Lung microvascular endothelial cell (primary cell): ENCODE measurements at regions not wholly inside any gene's neighbourhood (a gene's known extent, or its start where the extent isn't known, plus 50 kb on each side); places are given as distances from the start of the nearest gene placed in this dataset.
"Not testable (repeated sequence)": the region's sequence is repeated elsewhere in the genome, so short reads cannot be mapped to it uniquely, and the experiment has no call there.

Experiments
- DNase-seq, 2 donors: peaks; one replicate each; pipeline versions ENCODE4 v3.0.0 to v3.0.0-alpha.2; 2010; ENCODE audit warnings: low read depth in 2 of 2

DNA sequence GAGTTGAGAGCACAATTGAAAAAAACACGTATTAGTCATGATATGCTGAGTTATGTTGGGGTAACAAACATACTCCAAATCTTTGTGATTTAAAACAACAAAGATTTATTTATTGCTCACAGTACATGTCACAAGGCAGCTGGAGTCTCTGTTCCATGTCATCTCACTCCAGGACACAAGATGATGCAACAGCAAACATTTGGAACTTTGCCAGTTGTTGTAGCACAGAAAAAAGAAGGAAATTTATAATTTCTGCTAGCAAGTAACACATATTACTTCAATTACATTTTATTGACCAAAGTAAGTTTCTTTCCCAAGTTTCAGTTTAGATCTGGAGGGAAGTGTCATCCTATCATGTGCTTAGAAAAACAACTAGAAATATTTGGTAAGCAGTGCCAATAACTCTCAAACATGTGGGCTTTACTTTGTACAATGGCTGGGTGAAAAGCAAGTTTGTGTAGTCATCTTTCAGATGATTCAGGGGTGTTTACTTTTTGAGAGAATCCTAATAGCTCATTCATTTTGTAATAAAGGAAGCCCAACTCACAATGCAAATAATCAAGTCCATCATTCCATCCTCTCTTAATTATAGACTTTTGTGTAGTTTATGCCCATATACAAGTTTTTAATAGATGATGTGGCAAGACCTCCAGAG, 452.3 kb downstream of the ZIC3 start:
- DNase-seq = no peak

DNA sequence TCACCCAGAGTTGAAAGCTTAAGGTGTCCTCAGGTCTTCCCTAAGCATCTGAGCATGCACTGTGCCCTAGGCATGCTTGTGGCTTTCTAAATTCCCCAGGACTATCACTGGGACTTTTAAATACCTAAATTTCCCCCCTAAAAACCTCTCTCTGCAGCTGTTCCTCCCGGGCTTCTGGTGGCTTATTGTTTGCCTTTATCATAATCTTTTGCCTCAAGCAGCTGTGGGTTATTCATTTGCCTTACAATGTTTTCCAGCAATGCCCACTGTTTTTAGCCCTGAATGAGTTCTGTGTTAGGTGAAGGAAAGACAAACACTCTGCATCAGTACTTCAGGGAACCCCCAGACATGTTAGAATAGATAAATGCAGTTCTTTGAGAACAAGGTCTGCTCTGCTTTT, 455.0 kb downstream of the ZIC3 start:
- DNase-seq = no peak

DNA sequence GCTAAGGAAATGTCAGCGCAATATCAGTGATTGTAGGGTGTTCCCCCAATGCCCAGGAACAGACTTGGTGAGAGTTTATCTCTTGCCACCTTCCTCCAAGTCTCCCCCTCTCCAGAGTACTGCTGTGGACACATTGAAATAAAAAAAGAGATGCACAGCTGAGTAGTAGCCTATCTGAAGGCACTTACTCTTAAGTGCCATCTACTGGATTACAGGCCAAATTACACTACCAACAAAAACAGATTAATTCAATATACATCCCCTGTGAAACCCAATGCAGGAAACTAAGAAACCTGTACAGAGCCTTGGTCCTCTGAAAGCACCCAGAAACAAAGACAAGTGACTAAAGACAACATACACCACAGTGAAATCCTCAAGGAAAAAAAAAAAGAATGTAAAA, 460.3 kb downstream of the ZIC3 start:
- DNase-seq = peak; percentile 2 to 20

DNA sequence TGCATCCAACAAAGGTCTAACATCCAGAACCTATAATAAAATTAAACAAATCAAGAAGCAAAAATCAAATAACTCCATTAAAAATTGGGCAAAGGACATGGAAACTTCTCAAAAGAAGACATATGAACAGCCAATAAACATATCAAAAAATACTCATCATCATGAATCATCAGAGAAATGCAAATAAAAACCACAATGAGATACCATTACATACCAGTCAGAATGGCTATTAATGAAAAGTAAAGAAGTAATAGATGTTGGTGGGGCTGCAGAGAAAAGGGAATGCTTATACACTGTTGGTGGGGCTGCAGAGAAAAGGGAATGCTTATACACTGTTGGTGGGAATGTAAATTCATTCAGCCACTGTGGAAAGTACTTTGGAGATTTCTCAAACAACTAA, 465.8 kb downstream of the ZIC3 start:
- no peak for DNase-seq

DNA sequence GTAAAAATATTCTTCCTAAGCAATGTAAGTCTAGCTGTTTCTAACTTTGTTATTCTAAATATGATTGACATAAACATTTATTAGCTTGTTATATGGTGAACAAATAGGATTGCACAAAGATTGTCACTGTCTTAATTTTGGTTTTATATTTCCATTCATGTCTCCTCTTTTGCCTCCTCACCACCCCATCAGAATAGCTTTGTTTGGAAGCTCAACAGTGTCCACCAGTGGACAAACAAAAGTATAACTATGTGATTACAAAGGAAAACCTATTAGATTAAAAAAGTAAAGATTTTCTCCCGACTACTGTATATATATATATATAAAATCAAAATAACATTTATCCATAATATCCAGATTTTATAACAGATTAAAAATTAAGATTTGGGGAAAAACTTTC, 468.2 kb downstream of the ZIC3 start:
- peak in 1 of 2 donors; percentile 1 for DNase-seq

DNA sequence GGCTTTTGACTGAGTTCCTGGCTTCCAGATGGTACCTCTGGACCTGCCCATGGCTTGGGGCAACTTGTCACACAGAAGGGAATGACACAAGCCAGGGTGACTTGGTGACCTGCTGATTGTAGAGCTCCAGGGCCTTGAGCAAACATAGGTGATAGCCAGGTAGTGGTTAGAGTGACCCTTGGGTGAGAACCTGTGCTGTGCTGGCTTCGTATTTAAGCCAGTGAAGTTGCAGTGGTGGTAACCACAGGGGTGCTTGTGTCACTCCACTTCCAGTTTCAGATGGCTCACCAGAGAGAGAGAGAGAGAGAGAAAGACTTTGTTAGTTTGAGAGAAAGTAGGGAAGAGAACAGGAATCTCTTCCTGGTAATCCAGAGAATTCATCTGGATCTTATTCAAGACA, 471.6 kb downstream of the ZIC3 start:
- DNase-seq = no peak

DNA sequence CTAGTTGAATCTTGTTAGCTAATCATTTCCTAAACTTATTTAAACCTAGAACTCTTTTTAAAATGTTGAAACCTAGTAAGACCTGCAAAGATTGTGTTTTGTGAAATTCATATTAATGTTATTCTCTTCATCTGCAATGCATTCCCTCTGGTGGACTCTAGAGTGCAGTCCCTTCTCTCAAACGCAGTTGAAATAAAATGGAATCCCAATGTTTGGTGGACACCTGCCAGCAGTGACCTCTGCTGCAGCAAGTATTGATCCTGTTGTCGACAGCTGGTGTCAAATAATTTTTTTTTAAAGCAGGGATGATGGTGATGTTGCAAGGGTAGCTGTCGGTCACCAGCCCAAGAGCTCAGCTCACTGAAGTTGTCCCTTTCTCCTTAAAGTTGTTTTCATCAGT, 492.0 kb downstream of the ZIC3 start:
- no peak for DNase-seq

DNA sequence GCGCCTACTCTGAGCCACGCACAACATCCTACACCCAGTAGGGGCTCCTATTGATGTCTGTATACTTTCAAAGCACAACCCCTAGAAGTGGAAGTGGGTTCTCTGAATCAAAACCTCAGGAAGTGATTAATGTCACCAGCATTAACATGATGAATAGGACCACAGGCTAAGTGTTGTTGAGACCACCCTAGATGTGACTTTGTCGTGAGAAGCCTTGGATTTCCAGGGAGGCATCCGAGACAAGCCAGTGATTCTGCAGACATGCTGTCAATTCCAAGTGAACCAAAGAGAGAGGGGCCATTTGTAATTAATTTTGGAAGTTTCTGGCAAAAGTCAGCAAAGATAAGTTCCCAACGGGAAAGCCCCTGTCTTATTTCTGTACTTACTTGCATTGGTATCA, 493.0 kb downstream of the ZIC3 start:
- no peak for DNase-seq

DNA sequence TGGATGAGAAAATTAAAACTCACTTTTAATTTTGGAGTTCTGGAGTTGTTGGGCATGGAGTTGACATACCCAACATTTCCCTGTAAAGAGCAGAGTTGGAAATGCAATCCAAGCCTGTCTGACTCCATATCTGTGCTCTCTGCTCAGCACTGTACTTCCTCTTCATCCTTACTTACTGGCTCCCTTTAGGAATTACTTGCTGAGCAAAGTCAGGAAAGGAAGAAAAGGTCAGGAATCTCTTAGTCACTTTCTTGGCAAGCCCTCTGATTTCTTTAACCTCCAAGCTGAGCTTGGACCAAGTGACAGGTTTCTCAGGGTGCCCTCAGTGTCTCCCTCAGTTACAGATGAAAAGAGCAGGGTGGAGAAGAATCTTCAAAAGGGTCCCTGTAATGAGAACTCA, 501.5 kb downstream of the ZIC3 start:
- no peak for DNase-seq

DNA sequence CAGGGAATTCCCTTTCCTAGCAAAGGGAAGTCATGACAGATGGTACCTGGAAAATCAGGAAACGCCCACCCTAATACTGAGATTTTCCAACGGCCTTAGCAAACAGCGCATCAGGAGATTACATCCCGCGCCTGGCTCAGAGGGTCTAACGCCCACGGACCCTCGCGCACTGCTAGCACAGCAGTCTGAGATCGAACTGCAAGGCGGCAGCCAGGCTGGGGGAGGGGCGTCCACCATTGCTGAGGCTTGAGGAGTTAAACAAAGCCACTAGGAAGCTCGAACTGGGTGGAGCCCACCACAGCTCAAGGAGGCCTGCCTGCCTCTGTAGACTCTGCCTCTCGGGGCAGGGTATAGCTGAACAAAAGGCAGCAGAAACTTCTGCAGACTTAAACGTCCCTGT, 507.7 kb downstream of the ZIC3 start:
- no peak for DNase-seq

DNA sequence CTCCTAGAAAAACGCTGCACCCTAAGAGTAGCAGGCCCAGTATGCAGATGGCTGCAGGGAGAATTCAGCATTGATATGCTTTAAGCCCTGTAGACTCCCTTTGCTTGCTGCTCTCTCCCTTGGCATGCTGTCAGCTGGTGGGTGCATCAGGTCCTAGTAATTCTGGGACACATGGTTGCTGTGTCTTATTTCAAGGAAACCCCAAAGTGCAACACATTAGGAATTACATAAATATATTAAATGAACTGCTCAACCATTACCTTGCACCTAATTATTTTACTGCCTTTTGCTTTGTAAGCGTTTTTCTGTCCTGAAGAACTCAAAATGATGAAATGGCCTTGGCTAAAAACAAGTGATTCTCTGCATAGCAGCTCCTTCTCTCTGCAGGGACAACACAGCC, 516.3 kb downstream of the ZIC3 start:
- DNase-seq = no peak

DNA sequence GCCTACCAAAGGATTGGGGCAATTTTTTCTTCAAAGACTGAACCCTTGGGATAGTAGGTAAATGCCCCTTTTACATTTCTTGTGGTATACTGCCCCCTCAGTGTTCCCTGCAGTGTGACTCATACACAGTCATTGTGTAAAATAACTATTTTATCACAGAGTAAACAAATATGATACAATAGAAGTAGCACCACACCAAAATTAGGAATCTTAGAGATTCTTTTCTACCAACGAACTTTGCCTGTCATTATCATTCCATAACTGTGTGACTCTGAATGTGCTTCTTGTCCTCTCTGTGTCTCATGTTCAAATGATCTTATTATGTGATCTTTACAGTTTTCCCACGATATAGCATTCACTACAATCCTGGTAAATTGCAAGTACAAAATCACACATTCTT, 517.0 kb downstream of the ZIC3 start:
- DNase-seq = no peak

DNA sequence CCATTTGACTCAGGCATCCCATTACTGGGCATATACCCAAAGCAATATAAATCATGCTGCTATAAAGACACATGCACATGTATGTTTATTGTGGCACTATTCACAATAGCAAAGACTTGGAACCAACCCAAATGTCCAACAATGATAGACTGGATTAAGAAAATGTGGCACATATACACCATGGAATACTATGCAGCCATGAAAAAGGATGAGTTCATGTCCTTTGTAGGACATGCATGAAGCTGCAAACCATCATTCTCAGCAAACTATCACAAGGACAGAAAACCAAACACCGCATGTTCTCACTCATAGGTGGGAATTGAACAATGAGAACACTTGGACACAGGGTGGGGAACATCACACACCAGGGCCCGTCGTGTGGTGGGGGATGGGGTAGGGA, 545.0 kb downstream of the ZIC3 start:
- DNase-seq = not testable (repeated sequence)

DNA sequence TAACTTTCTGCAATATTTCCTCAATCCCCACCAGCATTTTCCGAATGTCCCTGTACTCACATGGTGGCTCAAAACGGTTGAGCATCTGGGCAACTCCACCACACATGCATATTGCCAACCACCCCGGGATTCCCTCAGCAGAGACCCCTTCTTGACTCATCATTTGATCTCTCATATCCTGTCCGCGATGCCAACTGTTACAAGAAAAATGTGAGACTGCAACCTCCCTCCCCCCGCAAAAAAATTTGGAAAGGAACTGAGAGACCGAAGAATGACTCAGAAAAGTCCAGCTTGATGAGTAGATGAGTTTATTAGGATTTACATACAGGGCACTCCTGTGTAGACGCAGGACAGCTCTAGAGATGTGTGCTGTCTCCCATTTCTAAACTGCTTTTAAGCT, 561.4 kb downstream of the ZIC3 start:
- DNase-seq = no peak

DNA sequence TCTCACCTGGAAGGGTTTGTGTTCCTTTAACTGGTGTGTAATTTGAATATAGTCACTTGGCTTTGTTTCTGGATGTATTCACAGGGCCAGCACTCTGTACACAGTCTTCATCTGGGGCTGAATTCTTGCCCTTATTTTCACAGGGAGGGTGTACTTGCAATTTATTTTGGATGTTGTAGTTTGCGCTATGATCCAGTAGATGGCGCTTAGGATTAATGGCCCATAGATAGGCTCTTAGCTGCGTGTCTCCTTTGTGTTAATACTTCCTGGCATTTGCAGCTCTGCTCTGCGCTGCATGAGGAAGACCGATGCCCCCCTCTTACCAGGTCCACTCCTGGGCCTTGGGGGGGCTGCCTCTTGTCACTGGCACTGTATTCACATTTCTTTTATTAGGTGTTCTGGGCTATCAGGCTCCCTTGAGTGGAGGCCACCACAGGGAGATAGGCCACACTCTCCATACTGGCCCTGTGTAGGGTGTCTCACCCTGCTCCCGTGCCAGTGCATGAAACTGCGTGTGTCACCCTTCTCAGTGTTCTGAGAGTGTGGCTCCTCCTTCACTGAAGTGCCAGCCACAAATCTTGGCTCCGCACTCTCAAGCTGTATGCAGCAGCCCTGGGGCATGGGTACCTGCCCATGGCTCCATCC, 562.2 kb downstream of the ZIC3 start:
- DNase-seq = peak; percentile 34 to 59

DNA sequence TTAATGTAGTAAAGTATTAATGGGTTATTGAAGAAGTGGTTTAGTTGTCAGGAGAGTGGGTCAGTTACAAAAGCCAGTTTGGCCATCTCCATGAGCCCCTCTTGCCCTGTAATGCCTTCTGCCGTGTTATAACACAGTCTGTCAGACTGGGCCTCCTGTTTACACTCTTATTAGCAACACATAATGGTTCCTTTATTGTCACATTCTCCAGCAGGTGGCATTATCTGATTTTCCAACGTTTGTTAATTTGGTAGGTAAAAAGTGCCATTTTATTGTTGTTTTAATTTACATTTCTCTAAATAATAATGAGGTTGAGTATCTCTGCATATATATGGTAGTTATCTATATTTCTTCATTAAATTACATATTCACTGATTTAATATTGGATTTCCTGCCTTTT, 560.8 kb downstream of the FGF13 start:
- peak in 1 of 2 donors; percentile 8 for DNase-seq

DNA sequence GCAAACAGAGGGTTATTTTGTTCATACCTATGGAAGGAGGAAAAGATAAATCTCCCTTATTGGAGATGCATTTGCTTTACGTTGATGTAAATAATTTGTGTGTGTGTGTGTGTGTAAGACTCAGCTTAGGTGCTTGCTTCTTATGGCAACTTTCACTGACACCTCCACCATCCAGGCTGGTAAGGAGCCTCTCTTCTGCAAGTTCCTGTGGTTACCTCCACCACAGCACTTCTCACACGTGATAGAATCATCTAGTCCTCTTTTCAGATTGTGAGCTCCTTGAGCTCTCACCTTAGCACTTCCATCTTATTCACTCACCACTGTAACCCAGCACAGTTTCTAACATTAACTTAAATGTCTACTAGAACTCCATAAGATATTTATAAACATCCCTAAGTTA, 553.7 kb downstream of the FGF13 start:
- DNase-seq = no peak

DNA sequence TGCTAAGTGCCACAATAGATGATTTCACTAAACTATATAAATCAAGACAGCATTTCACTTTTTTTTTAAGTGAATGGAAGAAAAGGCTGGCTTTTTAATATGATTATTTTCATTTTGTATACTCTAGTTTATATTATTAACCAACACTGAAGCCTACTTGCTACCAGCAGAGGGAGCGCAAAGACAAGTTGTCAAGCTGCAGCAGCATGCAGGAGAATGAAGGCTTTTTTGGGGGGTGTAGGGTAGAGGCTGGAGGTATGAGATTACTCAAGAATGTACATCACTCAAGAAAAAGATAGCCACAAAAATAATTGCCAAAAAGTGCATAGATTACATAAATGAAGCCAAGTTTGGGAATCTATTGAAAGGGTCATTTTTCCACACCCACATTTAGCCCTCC, 519.5 kb downstream of the FGF13 start:
- DNase-seq = peak; percentile 8 to 48

DNA sequence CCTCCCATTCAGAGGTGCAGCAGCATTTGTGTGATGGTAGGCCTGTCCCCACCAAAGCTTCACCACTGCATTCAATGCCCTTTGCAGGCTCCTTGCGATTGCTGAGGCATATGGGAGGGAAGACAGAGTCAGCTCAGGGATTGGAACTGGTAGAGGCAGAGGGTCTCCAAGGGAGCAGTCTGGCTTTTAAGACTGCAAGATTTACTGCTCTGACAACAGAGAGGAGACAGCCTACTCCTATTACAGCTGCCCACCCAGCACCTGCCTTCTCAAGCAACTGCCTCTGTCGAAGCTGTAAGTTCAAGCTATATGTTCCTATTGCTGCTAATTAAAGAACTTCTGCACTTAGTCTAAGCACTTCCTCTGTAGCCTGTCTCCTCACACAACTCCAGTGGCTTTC, 481.8 kb downstream of the FGF13 start:
- no peak for DNase-seq

DNA sequence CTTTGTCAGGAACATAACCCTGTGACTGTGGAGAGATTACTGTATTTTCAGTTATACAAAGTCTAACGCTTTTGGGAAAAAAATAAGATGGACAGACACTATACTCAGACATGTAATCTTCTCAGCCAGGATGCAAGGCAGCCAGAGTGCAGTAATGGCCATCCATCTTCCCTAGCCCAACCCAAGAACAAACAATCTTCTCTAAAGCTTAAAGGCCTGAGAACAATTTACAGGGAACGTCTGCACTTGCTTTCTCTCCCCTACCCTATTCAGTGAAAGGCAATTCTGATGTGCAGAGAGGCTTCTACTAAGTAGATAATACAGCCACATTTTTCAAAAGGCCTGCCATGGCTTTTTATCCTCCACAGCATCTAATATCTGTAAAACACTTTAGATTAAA, 471.3 kb downstream of the FGF13 start:
- DNase-seq = no peak

DNA sequence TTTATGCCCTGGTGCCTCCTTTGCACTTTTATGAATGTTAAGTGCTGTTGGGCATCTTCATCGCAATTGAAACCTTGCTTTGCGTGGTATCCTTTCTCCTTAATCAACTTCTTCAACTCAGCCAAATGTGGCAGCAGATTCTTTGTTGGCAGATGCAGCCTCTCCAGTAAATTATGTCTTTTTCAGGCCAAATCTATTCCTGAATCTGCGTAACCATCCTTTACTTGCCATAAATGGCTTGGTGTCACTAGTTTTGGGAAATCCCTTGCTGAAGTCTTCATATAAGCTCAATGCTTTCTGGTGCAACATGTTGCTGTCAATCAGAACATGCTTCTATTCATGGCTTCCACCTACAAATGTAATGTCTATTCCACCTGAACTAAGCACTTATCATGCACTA, 457.5 kb downstream of the FGF13 start:
- DNase-seq = no peak

DNA sequence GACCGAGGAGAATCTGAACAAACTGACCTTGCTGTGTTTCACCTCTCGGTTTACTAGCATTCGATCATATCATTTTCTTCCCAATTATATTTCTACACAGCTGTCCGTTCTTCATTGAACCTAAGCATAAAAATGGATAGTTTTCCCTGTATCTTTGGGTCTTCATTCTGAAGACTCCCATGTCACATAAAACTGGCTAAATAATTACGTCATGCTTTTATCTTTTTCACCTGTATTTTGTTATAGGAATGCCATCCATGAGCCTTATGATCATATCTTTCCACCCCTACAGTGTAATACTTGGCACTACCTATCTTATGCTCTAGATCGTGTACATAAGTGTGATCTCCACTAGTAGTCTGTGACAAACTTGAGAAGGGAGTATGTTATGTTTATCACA, 456.1 kb downstream of the FGF13 start:
- DNase-seq = no peak

DNA sequence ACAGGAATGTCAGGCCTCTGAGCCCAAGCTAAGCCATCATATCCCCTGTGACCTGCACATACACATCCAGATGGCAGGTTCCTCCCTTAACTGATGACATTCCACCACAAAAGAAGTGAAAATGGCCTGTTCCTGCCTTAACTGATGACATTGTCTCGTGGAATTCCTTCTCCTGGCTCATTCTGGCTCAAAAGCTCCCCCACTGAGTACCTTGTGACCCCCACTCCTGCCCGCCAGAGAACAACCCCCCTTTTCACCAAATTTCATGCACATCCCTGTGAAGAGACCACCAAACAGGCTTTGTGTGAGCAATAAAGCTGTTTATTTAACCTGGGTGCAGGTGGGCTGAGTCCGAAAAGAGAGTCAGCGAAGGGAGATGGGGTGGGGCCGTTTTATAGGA, 447.4 kb downstream of the FGF13 start:
- DNase-seq = not testable (repeated sequence)

DNA sequence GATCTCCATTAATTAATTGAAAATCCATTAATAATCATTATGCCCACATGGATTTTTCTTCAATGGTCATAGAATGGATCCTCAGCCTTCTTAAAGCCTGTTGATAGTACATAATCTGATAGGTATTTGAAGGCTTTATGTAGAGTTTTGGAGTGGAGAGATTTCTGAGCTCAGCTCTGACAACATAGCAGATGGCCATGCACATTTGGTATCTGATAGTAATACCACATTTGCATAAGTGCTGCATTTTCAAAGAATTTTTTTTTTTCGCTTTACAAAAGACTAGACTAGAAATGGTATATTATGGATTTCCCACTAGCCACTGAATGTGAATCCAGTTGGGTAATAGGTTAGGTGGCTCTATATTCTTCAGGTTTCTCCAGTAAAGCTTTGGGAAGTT, 440.6 kb downstream of the FGF13 start:
- no peak for DNase-seq
